ENCODE measurements at regions not wholly inside any gene's neighbourhood (a gene's known extent, or its start where the extent isn't known, plus 50 kb on each side); places are given as distances from the start of the nearest gene placed in this dataset.

DNA sequence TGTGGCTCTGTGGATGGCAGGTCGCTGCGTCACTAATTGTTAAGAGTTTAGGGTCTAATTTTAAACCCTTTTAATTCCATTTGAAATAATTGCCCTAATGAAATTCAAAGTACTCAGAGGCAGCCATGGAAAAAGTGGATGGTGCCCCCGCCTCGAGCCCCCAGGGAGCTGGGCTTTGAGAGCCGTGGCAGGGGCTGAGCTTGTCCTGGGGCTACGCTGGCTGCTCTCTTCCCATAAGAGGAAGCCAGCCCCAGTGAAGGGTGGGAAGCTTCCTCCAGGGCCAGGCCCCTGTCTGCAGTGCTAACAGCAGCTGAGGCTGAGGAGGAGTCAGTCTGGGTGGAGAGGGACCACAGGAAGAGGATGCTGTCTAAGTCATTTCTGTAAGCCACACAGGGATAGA, 315.0 kb upstream of the POU3F1 start:
- H3K27ac ChIP-seq (ENCODE audit: low read depth in 1 of 2, low read length in 2 of 2), result no peak overlapping the region
- H3K36me3 ChIP-seq (ENCODE audit: control insufficient read depth in 4 of 4, insufficient read depth in 3 of 4, low read depth in 1 of 4, low read length in 3 of 4), result no peaks in the 10 kb centered on the region
- no peak overlapping the region for H3K4me3 ChIP-seq (ENCODE audit: low read depth in 1 of 3, low read length in 3 of 3)
- H3K9ac ChIP-seq (ENCODE audit: low read depth in 1 of 2, low read length in 2 of 2), result no peak overlapping the region
- TF ChIP-seq, protein P1, sequence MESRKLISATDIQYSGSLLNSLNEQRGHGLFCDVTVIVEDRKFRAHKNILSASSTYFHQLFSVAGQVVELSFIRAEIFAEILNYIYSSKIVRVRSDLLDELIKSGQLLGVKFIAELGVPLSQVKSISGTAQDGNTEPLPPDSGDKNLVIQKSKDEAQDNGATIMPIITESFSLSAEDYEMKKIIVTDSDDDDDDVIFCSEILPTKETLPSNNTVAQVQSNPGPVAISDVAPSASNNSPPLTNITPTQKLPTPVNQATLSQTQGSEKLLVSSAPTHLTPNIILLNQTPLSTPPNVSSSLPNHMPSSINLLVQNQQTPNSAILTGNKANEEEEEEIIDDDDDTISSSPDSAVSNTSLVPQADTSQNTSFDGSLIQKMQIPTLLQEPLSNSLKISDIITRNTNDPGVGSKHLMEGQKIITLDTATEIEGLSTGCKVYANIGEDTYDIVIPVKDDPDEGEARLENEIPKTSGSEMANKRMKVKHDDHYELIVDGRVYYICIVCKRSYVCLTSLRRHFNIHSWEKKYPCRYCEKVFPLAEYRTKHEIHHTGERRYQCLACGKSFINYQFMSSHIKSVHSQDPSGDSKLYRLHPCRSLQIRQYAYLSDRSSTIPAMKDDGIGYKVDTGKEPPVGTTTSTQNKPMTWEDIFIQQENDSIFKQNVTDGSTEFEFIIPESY (IDR thresholded peaks at IDR 0.05), result no peak
- TF ChIP-seq SP1 (IDR thresholded peaks at IDR 0.05) (no peak), FOXA1 (IDR thresholded peaks at IDR 0.05) (no peak), NR2F2 (IDR thresholded peaks at IDR 0.05) (no peak), EGR1 (IDR thresholded peaks at IDR 0.05; ENCODE audit: low read depth in 2 of 2) (no peak), TAF1 (conservative IDR thresholded peaks at IDR 0.05) (no peak), HNF4G (IDR thresholded peaks at IDR 0.05) (no peak), JUND (IDR thresholded peaks at IDR 0.05) (no peak), YY1 (IDR thresholded peaks at IDR 0.05) (no peak), GABPA (IDR thresholded peaks at IDR 0.05 in 1 of 2, conservative IDR thresholded peaks at IDR 0.05 in 1 of 2) (no peak), RAD21 (IDR thresholded peaks at IDR 0.05) (no peak), HNF4A (conservative IDR thresholded peaks at IDR 0.05) (no peak), FOXA2 (IDR thresholded peaks at IDR 0.05) (no peak), RXRA (IDR thresholded peaks at IDR 0.05) (no peak)
- TF ChIP-seq, protein P2, sequence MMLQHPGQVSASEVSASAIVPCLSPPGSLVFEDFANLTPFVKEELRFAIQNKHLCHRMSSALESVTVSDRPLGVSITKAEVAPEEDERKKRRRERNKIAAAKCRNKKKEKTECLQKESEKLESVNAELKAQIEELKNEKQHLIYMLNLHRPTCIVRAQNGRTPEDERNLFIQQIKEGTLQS (IDR thresholded peaks at IDR 0.05), result no peak
- TF ChIP-seq, protein P3, sequence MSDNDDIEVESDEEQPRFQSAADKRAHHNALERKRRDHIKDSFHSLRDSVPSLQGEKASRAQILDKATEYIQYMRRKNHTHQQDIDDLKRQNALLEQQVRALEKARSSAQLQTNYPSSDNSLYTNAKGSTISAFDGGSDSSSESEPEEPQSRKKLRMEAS (IDR thresholded peaks at IDR 0.05), result no peak
- TF ChIP-seq, protein P4, sequence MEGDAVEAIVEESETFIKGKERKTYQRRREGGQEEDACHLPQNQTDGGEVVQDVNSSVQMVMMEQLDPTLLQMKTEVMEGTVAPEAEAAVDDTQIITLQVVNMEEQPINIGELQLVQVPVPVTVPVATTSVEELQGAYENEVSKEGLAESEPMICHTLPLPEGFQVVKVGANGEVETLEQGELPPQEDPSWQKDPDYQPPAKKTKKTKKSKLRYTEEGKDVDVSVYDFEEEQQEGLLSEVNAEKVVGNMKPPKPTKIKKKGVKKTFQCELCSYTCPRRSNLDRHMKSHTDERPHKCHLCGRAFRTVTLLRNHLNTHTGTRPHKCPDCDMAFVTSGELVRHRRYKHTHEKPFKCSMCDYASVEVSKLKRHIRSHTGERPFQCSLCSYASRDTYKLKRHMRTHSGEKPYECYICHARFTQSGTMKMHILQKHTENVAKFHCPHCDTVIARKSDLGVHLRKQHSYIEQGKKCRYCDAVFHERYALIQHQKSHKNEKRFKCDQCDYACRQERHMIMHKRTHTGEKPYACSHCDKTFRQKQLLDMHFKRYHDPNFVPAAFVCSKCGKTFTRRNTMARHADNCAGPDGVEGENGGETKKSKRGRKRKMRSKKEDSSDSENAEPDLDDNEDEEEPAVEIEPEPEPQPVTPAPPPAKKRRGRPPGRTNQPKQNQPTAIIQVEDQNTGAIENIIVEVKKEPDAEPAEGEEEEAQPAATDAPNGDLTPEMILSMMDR (IDR thresholded peaks at IDR 0.05; ENCODE audit: low read depth, low read length, missing input control), result no peak
- DNase-seq (ENCODE audit: low spot score), result no peak
- no peaks in the 10 kb centered on the region for H3K27me3 ChIP-seq (ENCODE audit: control insufficient read depth in 4 of 4, insufficient read depth in 4 of 4, low read length in 3 of 4)
- no peaks in the 10 kb centered on the region for H3K9me3 ChIP-seq (ENCODE audit: control insufficient read depth in 4 of 4, low read length in 3 of 4)
- 82% methylated on average over 6 of the region's 6 CpGs for WGBS
- no peaks in the 10 kb centered on the region for H3K4me1 ChIP-seq (ENCODE audit: control insufficient read depth in 4 of 4, insufficient read depth in 4 of 4, low read length in 3 of 4)

DNA sequence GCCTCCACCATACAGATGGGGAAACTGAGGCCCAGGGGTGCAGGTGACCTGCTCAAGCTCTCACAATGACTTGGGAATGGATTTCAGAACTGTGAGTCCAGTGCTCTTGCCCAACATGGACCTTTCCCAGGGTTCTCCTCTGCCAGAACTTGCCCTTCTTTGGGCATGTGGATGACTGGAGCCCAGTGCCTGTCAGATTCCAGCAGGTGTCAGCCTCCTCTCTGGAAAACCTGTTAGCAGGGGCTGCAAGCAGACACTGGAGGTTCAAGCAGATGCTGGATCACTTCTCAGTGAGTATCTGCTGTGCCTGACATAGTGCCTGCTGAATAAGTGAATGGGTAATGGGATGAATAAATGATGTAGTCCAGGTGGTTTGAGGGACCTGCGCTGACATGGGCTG, 314.2 kb upstream of the POU3F1 start:
- no peaks in the 10 kb centered on the region for H3K4me1 ChIP-seq (ENCODE audit: control insufficient read depth in 4 of 4, insufficient read depth in 4 of 4, low read length in 3 of 4)
- TF ChIP-seq JUND (IDR thresholded peaks at IDR 0.05) (no peak), HNF4G (IDR thresholded peaks at IDR 0.05) (no peak), FOXA2 (IDR thresholded peaks at IDR 0.05) (no peak), EGR1 (IDR thresholded peaks at IDR 0.05; ENCODE audit: low read depth in 2 of 2) (no peak)
- H3K9ac ChIP-seq (ENCODE audit: low read depth in 1 of 2, low read length in 2 of 2), result no peak overlapping the region
- H3K27me3 ChIP-seq (ENCODE audit: control insufficient read depth in 4 of 4, insufficient read depth in 4 of 4, low read length in 3 of 4), result no peaks in the 10 kb centered on the region
- no peak overlapping the region for H3K4me3 ChIP-seq (ENCODE audit: low read depth in 1 of 3, low read length in 3 of 3)
- WGBS, result 87% methylated on average over 1 of the region's 1 CpG
- H3K36me3 ChIP-seq (ENCODE audit: control insufficient read depth in 4 of 4, insufficient read depth in 3 of 4, low read depth in 1 of 4, low read length in 3 of 4), result no peaks in the 10 kb centered on the region
- no peaks in the 10 kb centered on the region for H3K9me3 ChIP-seq (ENCODE audit: control insufficient read depth in 4 of 4, low read length in 3 of 4)
- DNase-seq (ENCODE audit: low spot score), result no peak
- no peak overlapping the region for H3K27ac ChIP-seq (ENCODE audit: low read depth in 1 of 2, low read length in 2 of 2)

Measured in liver (tissue), 8 donors.